AG09319 (cell line): ENCODE measurements at regions not wholly inside any gene's neighbourhood (a gene's known extent, or its start where the extent isn't known, plus 50 kb on each side); places are given as distances from the start of the nearest gene placed in this dataset.
"Not testable (repeated sequence)": the region's sequence is repeated elsewhere in the genome, so short reads cannot be mapped to it uniquely, and the experiment has no call there.

Source experiments
- DNase-seq: peaks from one replicate; pipeline ENCODE4 v3.0.0-alpha.2; 2010; ENCODE audit warnings: low read depth; ENCODE audit errors: extremely low read depth
- TF ChIP-seq, protein P1 (sequence below): IDR thresholded peaks from 2 replicates; pipeline ENCODE4 v1.5.1; 2011; ENCODE audit warnings: low read depth, mild to moderate bottlenecking, inconsistent platforms, low read length, moderate library complexity

DNA sequence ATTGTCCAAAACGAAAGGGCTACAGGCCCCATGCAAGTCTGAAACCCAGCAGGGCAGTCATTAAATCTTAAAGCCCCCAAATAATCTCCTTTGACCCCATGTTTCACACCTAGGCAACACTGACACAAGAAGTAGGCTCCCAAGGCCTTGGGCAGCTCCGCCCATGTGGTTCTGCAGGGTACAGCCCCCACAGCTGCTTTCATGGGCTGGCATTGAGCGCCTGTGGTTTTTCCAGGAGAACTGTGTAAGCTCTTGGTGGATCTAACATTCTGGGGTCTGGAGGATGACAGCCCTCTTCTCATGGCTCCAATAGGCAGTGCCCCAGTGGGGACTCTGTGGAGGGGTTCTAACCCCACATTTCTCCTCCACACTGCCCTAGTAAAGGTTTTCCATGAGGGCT lies 623.5 kb downstream of the PRR16 start:
- DNase-seq = no peak
- TF ChIP-seq, protein P1, sequence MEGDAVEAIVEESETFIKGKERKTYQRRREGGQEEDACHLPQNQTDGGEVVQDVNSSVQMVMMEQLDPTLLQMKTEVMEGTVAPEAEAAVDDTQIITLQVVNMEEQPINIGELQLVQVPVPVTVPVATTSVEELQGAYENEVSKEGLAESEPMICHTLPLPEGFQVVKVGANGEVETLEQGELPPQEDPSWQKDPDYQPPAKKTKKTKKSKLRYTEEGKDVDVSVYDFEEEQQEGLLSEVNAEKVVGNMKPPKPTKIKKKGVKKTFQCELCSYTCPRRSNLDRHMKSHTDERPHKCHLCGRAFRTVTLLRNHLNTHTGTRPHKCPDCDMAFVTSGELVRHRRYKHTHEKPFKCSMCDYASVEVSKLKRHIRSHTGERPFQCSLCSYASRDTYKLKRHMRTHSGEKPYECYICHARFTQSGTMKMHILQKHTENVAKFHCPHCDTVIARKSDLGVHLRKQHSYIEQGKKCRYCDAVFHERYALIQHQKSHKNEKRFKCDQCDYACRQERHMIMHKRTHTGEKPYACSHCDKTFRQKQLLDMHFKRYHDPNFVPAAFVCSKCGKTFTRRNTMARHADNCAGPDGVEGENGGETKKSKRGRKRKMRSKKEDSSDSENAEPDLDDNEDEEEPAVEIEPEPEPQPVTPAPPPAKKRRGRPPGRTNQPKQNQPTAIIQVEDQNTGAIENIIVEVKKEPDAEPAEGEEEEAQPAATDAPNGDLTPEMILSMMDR = no peak

- DNase-seq = no peak
- TF ChIP-seq, protein P1 = no peak
These were observed 624.2 kb downstream of the PRR16 start for GRCh38 chr5:121088341-121088740.

DNA sequence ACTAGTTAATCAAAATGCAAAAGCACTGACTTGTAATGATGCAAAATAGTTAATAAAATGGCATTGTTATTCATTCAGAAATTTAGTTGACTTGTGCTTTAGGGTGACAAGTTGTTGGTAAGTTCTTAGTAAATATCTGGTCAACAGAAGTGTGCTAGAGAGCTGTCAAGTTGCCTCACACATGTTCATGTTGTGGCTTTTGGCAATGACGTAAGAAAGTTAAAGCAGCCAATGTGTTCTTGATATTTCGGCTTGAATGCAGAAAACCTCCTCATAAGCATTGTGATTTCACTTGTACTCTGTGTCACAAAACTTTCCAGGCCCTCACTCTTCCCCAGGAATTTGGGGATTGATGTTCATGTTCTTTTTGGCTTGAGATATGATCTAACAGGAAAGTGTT lies 626.7 kb downstream of the PRR16 start:
- TF ChIP-seq, protein P1 = no peak
- no peak for DNase-seq

DNA sequence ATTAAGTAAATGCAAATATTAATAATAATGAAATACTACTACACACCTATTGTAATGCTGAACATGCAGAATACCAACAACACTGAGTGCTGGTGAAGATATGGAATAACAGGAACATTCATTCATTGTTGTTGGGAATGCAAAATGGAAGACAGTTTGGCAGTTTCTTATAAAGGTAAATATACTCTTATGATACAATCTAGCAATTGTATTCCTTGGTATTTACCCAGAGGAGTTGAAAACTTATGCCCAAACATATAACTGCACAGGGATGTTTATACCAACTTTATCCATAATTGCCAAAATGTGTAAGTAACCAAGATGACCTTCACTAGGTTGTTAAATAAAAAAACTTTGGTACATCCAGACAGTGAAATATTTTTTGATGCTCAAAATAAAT lies 636.8 kb downstream of the PRR16 start:
- TF ChIP-seq, protein P1 = no peak

GRCh38 chr5:121105921-121106320 lies 641.8 kb downstream of the PRR16 start:
- TF ChIP-seq, protein P1 = no peak

More for the DNA sequence above, 636.8 kb downstream of the PRR16 start:
- no peak for DNase-seq

DNA sequence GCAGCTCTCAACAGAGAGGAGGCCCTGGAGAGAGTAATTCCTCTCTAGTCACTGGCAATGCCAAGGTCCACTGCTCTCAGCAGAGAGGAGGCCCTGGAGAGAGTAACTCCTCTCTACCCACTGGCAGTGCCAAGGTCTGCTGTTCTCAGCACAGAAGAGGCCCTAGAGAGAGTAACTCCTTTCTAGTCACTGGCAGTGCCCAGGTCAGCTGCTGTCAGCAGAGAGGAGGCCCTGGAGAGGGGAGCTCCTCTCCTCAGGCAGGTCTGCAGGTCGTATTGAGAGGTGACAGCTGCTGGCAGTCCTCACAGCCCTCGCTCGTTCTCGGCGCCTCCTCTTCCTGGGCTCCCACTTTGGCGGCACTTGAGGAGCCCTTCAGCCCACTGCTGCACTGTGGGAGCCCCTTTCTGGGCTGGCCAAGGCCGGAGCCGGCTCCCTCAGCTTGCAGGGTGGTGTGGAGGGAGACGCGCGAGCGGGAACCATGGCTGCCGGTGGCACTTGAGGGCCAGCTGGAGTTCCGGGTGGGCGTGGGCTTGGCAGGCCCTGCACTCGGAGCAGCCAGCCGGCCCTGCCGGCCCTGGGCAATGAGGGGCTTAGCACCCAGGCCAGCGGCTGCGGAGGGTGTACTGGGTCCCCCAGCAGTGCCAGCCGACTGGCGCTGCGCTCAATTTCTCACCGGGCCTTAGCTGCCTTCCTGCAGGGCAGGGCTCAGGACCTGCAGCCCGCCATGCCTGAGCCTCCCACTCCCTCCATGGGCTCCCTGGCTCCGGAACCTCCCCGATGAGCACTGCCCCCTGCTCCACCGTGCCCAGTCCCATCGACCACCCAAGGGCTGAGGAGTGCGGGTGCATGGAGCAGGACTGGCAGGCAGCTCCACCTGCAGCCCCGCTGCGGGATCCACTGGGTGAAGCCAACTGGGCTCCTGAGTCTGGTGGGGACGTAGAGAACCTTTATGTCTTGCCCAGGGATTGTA lies 642.9 kb downstream of the PRR16 start:
- not testable (repeated sequence) for DNase-seq

More at GRCh38 chr5:121105921-121106320, 641.8 kb downstream of the PRR16 start:
- no peak for DNase-seq

- TF ChIP-seq, protein P1 = no peak
These were observed 644.6 kb downstream of the PRR16 start for GRCh38 chr5:121108725-121109124.

More at GRCh38 chr5:121108725-121109124, 644.6 kb downstream of the PRR16 start:
- no peak for DNase-seq
